ENCODE measurements at regions not wholly inside any gene's neighbourhood (a gene's known extent, or its start where the extent isn't known, plus 50 kb on each side); places are given as distances from the start of the nearest gene placed in this dataset.
"Not testable (repeated sequence)": the region's sequence is repeated elsewhere in the genome, so short reads cannot be mapped to it uniquely, and the experiment has no call there.

DNA sequence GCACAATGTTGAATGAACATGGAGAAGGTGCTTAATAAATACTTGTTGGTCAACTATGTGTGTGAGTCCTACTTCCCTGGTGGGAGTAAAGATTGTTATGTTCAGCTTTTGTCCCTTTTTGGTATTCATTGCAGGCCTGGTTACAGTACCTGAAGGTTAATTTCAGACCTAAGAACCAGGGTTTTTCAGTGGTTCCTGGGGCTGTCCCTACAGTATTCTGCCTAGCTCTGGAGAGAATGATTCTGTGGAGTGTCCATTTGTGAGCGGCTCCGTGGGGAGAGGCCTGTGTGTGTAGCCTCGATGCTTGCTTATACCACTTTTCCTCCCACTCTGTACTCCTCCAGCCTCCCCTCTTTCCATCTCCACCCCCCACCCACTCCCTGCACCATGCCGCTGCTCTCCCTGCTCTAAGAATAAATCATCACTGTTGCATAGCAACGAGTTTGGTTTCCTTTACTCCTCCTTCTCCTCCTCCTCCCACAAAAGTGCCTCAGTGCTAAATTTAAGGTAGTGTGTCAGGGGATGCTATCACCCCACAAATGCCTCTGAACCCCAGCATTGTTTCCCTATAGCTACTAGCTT, 150.6 kb upstream of the ROPN1 start:
- DNase-seq = no peak

DNA sequence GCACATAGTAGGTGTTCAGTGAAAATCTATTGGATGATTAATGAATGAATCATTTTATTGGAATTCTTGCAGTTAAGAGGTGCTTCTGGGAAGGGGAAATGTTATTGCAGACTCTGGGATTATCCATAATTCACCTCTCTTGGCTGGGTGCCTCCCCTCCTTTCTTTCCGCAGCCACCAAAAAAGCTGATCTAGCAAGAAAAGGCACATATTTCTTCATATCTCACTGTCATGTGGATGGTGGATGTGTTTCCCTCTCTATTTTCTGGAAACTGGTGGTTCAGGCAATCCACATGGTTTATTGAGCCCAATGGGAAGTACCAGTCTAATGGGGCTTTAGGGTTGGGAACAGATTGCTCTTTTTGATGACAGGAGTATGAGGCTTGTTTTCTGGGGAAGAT, 151.1 kb upstream of the ROPN1 start:
- no peak for DNase-seq

DNA sequence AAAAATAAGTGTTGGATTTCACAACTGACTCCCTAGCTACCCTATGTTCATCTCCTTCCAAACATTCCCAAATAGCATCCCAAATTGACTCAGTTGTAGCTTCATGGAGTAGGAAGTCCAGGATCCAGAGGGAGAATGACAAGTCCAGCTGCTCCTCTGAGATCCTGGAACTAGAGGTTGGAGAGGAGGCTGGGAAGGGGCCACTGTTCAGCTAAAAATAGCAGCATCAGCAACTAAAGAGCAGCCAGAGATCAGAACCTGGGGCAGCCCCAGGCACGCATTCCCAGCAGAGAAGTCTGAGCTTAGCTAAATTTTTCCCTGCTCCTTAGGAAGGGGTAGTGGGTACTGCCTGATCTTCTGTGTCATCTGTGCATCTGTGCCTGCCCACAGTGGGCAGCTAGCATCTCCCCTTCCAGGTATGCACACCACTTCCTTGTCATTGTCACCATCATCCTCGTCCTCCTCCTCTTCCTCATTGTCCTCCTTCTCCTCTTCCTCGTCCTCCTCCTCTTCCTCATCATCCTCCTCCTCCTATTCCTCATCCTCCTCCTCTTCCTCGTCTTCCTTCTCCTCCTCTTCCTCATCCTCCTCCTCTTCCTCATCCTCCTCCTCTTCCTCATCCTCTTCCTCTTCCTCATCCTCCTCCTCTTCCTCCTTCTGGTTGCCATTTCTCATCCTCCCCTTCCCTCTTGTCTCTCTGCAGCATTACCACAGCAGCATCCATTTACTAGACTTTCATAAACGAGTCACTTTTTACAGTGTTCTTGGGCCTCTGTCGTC, 152.3 kb upstream of the ROPN1 start:
- DNase-seq = no peak

DNA sequence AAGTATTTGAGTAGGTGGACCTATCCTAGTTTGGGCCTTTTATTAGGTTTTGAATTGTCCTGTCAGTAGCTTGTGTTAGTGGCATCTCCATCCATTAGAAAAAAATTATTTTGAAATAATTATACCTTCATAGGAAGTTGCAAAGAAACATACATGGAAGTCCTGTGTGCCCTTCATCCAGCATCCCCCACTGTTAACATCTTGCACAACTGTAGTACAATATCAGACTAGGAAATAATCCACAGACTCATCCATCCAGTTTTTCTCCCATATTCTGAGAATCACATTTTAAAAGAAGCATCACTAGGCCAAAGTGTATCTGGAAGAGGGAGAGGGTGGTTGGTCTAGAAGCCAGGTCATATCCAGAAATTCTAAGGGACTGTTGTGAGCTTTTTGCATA, 155.5 kb upstream of the ROPN1 start:
- no peak for DNase-seq

DNA sequence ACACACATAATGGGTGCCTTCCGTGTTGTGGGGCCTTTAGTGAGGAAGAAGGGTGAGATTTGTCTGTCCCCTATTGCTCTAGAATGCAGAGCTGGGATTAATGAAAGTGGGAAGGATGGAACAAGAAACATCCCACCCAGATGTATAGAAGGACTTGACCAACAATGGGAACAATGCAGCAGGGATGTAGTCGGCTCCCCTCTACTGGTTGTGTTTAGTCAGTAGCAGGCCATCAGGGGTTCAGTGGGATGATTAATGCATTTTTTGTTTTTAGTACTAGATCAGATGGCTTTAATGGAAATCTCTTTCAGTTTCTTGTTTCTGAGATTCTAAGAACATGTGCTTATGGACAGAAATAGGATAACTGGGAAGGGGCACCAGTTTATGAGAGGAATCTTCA, 156.0 kb upstream of the ROPN1 start:
- no peak for DNase-seq

DNA sequence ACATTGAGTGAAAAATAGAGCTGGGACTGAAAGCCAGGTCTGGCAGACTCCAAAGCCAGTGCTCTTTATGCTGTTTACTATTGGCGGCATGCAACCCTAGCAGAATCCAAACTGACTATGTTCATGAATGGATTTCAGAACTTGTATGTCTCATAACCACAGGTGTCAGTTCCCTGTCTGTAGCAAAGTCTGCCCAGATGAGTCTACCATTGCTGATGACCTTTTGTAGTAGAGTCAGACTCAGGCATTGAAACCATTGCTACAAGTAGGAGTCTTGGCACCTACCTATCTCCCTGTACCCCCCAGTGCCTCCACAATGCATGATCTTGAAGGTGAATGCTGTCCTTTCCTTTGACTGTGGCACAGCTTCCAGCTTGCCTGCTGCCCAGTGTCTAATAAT, 157.2 kb upstream of the ROPN1 start:
- no peak for DNase-seq

DNA sequence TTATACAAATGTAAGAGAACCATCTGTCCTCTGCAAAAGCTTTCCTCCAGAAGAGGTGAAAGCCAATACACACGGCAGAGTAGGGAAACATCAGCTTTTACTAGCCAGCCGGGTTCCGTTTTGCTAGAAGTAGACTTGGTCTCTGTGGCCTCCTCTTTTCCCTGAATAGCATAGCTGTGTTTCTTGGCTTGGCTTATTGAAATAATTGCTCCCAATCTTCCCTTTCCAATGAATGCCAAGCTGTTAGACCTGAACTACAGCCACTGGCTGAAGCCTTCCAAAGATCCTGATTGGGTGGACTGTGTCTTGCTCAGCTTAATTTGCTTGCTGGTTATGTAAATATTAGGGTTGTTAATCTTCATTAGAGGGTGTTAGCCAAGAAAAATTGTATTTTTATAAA, 157.8 kb upstream of the ROPN1 start:
- no peak for DNase-seq

DNA sequence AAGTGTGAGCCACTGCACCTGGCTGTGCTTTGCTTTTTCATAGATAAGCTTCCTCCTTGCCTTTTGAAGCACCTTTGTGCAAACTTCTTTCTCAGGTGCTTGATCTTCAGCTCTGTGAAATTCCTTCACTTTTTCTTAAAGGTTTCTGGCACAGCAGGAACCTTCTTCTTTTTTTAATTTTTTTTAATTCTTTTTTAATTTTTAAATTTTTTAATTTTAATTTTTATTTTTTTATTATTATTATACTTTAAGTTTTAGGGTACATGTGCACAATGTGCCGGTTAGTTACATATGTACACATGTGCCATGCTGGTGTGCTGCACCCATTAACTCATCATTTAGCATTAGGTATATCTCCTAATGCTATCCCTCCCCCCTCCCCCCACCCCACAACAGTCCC, 161.0 kb upstream of the ROPN1 start:
- DNase-seq = not testable (repeated sequence)

DNA sequence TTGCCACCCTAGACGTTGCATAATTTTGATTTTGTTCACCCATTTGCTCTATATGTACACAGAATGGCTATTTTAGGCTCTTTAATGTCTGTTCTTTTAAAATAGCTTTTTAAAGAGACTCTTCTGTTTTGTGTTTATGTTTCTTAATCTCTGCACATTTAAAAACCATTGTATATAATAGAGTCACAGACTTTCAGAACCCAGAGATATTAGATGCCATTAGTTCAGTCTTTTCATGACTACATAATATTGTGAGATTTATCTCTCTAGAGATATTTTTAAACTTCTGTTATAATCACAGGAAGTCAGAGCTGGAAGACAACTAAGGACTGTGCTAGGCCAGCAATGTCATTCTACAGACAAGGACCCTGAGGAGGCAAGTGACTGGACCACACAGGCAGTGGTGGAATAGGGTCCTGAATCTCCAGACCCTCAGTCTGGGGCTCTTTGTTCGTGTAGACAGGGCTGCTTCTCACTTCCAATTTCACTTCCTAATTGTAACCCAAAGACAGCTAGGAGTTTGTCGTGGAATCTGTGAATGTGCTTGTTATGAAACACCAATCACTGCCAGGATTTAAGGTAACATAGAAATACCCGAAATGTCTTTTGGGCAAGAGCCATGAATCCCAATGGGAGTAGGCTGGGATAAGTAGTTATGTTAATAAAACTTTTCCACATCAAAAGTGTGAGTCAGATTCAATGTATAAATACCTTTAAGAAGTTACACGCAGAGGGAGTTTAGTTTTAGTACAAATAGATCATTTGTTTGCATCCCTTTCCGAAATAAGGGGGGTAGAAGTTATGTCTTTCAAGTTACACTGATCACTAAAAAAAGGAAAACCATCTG, 165.2 kb upstream of the ROPN1 start:
- no peak for DNase-seq

DNA sequence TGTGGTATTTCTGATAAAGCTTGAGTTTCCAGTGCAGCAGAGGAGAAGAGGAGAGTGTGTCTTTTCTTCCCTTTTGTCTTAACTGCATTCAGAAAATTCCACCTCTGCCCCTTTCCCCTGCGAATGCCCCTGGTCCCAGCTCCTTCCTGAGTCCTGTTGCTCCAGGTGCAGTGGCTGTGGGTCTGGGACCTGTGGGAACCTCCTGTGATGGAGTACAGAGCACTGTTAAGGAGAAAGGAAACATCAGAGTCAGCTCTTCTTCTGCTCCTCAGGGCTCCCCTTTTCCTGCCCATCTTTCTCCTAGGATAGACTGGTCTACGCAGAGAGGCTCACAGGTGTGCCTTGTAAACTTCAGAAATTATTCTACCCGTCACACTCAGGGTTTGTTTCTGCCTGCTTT, 165.8 kb upstream of the ROPN1 start:
- DNase-seq = no peak

DNA sequence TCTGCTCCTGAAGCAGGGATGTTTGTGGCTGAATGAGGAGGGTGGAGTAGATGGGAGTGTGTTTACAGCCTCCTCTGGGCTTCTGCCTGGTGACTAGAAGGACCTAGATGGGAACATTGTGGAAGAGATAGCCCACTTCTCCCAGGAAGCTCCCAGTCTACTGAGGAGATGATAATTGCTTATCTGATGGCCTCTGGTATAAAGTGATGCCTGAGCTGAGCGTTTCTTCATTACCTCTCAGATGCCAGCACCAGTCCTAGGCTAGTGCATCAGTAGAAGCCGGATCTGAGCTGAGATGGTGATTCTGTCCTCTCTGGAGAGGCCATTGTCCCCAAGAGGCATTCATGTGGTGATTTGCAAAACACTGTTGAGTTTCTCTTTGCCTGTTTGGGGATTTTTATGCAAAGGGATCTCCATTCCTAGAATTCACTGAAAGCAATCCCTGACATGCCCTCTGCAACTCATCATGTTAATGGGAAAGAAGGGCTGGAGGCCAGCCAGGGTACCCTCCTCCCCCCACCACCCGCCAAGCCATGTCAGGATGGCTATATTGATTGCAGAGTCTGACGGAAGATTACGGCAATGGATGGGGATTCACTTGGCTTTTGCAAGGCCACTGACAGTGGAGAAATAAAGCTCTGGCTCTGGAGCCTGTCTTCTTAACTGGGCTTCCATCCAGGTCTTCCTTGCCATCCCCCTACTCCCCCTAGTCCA, 166.4 kb upstream of the ROPN1 start:
- DNase-seq = no peak

DNA sequence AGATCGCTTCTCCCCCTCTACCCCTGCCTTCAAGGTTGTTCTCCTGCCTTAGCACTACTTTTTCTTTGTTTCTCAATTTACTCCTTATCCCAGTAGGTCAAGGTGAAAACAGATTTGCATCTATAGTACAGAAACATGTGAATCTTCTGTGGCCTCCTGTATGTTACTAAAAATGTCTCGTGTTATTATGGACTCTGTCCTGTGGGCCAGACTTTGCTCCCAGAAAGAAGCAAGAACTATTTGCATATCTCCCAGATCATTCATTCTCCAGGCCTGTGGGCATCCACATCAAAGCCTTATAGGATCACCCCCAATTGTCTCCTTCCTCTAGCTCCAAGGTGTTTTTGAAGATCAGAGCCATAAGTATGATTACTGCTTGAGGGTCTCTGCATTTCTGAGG, 169.5 kb upstream of the ROPN1 start:
- no peak for DNase-seq

DNA sequence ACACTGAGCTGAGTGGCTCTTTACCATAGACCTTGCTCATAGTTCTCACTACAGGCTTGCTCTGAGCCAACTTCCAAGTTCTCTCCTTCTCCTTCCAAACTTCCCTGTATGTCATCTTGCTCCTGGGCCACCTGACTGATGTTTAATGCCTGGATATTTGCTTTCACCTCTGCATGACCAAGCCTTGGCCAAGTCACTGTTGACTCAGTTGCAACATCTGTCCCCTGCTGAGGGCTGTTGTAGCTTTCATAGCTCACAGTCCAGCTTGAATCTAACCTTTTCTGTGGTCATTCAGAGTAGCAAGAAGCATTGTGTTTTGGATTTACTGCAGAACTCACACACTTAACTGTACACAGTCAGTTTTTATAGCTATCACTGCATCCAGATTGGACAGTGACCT, 171.8 kb upstream of the ROPN1 start:
- no peak for DNase-seq

DNA sequence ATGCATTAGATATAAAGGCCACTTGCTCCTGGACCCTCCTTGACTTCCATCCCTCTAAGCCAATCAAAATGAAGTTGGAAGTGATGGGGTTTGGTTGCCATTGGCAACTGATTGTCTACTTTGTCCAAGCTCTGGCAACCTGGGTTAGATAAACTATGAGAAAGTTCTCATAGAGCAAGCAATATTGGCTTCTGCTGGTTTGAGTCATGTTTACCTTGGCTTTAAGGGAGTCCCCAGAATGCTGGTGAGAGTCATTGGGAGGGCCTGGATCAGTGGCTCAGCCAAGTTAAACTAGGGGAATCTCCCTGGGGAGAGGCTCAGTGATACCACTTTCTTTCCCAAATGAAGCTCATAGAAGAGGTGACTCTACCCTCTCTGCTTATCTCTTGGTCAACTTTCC, 176.3 kb upstream of the ROPN1 start:
- DNase-seq = no peak

DNA sequence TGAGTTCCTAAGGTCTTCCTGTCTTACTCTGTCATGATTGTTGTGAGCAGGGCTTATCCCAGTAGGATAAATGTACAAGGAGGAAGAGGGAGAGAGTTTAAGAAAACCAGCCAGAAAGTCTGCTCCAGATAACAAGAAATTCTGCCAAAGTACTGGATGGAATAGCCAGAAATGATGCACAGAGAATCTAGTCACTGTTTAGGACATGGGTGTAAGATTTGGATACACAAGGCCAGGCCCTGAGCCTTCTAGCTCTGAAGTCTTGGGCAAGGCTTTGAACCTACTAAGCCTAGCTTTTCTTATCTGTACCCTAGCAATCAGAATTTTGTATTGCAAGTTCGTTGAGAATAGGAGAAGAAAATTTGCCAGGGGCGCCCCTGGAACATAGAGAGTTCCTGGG, 180.4 kb upstream of the ROPN1 start:
- DNase-seq = no peak

DNA sequence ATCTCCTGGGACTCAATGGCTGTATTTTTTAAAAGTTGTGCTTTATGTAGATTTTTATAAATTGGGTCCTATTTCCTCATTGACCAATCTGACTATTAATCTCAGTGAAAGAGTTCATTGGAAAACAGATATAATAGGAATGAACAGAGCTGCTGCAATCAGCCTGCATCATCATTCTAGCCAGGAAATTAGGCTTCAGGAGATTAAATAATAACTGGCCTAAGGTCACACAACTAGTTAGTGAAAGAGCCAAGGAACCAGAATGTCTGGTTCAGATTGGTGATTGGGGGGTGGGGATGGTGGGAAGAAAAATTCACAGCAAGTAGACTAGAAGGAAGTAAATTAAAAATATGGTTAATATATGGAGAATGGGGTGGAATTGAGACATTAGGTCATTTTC, 180.9 kb upstream of the ROPN1 start:
- DNase-seq = no peak

DNA sequence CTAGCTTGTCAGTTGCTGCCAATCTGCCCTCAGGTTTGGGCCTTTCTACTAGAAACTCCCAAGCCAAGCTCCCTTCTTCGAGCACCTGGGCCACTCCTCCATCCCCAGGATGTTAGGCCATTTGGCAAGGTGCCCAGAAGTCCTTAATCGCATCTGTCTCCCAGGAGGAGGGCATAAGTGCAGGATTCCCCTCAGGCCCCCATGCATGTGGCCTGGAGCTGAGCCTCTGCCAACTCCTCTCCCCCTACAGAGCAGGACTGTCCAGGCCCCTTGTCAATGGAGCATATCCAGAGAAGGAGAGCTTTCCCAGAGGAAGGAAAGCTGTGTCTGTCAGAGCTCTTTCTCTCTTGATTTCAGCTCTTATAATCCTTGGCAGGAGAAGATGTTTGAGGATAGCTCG, 182.6 kb upstream of the ROPN1 start:
- DNase-seq = no peak

DNA sequence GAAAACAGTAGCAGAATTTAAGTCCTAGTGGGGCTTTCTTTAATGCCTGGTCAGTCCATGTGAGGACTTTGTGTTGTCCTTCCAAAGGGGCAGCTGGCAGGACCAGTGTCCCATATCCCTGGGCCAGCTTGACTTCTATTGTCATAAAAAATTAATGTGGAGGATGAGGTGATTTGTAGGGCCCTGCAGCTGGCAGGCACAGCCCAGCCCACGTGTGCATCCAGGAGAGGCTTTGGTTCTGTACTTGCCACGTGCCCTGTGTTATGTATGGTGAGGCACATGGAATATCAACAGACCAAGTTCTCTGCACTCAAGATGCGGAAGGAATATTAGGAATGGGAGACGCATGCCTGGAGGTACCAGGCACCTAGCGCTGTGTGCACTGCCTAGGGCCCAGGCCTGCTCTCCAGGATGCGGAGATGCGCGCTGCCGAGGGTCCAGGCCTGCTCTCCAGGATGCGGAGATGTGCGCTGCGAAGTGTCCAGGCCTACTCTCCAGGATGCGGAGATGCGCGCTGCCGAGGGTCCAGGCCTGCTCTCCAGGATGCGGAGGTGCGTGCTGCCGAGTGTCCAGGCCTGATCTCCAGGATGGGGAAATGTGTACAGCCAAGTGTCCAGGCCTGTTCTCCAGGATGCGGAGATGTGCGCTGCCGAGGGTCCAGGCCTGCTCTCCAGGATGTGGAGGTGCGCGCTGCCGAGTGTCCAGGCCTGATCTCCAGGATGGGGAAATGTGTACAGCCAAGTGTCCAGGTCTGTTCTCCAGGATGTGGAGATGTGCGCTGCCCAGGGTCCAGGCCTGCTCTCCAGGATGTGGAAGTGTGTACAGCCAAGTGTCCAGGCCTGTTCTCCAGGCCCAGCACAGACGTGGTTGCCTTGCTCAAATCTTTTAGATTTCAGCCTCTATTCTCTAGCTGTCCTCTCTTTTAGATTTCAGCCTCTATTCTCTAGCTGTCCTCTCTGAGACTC, 183.3 kb upstream of the ROPN1 start:
- DNase-seq = no peak

DNA sequence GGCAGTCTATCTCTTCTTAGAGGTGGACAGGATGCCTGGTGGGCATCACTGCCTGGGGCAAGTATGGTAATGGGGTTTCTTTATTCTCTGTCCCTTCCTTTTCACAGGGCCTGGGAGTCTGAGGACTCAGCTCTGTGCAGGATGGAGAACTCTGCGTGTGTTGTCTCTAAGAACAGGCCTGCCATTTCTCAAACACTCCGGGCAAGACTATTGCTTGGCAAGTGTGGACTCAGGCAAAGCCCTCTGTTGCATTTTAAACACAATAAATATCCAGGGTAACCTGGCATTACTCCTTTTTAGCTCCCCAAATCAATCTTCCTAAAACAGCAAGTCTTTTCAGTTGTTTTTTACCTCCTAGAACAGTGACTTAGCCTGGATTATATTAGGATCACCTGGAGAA, 185.1 kb upstream of the ROPN1 start:
- DNase-seq = no peak

DNA sequence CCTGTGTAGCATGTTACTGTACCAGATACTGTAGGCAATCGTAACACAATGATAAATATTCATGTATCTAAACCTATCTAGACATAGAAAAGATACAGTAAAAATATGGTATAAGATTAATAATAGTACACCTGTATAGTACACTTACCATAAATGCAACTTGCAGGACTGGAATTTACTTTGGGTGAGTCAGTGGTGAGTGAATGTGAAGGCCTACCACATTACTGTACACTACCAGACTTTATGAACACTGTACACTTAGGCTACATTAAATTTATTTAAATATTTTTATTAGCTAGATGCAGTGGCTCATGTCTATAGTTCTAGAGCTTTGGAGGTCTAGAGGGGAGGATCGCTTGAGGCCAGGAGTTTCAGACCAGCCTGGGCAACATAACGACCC, 186.6 kb upstream of the ROPN1 start:
- no peak for DNase-seq

DNA sequence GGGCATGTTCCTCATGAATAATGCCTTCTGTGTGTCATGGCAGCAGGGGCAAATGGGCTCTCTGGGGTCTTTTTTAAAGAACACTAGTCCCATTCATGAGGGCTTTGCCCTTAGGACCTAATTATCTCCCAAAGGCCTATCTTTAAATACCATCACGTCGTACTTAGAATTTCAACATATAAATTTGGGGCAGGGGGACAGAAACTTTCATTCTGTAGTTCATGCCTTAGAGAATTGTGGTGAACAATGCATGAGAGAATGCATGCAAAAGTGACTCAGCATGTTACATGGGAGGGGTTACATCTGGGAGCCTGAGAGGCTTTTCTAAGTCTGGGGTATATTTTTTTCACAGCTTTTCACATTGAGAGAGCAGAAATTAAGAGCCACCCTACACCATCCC, 208.5 kb upstream of the ROPN1 start:
- no peak for DNase-seq

DNA sequence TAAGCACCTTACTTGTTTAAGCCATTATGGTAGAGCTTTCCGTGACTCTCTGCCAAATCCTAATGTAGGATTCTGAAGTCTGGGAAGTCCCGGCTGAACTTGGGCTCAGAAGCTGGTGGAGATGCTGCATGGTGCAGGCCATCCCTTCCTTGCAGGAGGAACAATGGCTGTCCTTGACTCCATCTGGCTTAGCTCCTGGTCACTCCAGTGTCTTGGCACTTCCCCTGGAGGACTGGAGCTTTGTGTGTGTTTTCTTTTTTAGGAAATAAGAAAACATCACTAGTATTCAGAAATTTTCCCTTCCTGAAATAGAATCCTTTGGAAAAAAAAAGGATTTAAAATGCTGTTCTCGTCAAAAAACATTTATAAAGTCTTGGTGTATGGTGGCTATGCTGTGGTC, 209.3 kb upstream of the ROPN1 start:
- DNase-seq = no peak
